ENCODE measurements at regions not wholly inside any gene's neighbourhood (a gene's known extent, or its start where the extent isn't known, plus 50 kb on each side); places are given as distances from the start of the nearest gene placed in this dataset.
"Not testable (repeated sequence)": the region's sequence is repeated elsewhere in the genome, so short reads cannot be mapped to it uniquely, and the experiment has no call there.

DNA sequence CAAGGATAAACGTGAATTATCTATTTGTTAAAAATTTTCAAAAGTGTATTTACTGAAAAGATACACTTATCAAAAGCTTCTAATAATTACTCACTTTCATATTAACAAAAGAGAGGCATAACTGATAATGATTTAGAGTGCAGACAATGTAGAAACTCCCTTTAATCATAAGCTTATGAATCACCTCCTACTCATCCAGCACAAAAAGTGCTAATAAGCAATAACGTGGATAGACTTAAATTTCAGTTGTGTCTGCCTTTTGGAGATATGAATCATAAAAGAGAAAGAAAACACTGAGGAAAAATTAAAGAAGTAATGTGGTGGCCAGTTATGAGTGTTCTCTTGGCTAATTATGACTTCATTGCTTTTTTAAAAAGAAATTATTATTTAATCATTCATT is 827.6 kb upstream of the B3GALT2 start:
- peak; percentile 97 for ATAC-seq (ENCODE audit: low read depth)
- TF ChIP-seq, protein P1, sequence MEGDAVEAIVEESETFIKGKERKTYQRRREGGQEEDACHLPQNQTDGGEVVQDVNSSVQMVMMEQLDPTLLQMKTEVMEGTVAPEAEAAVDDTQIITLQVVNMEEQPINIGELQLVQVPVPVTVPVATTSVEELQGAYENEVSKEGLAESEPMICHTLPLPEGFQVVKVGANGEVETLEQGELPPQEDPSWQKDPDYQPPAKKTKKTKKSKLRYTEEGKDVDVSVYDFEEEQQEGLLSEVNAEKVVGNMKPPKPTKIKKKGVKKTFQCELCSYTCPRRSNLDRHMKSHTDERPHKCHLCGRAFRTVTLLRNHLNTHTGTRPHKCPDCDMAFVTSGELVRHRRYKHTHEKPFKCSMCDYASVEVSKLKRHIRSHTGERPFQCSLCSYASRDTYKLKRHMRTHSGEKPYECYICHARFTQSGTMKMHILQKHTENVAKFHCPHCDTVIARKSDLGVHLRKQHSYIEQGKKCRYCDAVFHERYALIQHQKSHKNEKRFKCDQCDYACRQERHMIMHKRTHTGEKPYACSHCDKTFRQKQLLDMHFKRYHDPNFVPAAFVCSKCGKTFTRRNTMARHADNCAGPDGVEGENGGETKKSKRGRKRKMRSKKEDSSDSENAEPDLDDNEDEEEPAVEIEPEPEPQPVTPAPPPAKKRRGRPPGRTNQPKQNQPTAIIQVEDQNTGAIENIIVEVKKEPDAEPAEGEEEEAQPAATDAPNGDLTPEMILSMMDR (IDR thresholded peaks at IDR 0.05; ENCODE audit: poor library complexity, severe bottlenecking), result no peak
- peak overlapping the region; percentile 67 for H3K27ac ChIP-seq (ENCODE audit: poor library complexity, severe bottlenecking)
- H3K36me3 ChIP-seq (ENCODE audit: low read depth), result no peaks in the 10 kb centered on the region
- DNase-seq (ENCODE audit: low spot score), result no peak
- no peak overlapping the region for H3K4me3 ChIP-seq (ENCODE audit: severe bottlenecking)
- peaks cover 14% of the 10 kb centered on the region for H3K4me1 ChIP-seq (ENCODE audit: insufficient read depth, poor library complexity, severe bottlenecking)
- H3K9me3 ChIP-seq (ENCODE audit: severe bottlenecking), result no peaks in the 10 kb centered on the region
- no peaks in the 10 kb centered on the region for H3K27me3 ChIP-seq (ENCODE audit: insufficient read depth, poor library complexity, severe bottlenecking)

DNA sequence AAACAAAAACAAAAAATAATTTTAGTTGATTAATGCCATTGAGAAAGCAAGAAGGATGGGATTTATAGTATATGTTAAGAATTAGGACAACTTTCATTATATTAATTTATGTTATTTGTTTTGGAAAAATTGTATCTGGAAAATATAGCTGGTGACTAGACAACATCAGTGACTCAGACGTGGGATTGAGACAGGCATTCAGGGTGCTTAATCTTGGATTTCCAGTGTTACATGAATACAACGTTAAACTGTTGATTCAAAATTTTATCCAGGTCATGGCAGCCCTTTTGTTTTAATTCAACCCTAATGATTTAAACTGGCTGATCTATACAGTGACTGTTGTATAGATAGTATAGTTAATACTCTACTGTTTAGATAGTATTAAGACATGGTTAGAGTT is 827.1 kb upstream of the B3GALT2 start:
- H3K36me3 ChIP-seq (ENCODE audit: low read depth), result no peaks in the 10 kb centered on the region
- peak overlapping the region; percentile 67 for H3K27ac ChIP-seq (ENCODE audit: poor library complexity, severe bottlenecking)
- TF ChIP-seq, protein P1 (IDR thresholded peaks at IDR 0.05; ENCODE audit: poor library complexity, severe bottlenecking), result no peak
- no peak for DNase-seq (ENCODE audit: low spot score)
- peak; percentile 72 for ATAC-seq (ENCODE audit: low read depth)
- no peak overlapping the region for H3K4me3 ChIP-seq (ENCODE audit: severe bottlenecking)
- H3K9me3 ChIP-seq (ENCODE audit: severe bottlenecking), result no peaks in the 10 kb centered on the region
- peaks cover 14% of the 10 kb centered on the region for H3K4me1 ChIP-seq (ENCODE audit: insufficient read depth, poor library complexity, severe bottlenecking)
- no peaks in the 10 kb centered on the region for H3K27me3 ChIP-seq (ENCODE audit: insufficient read depth, poor library complexity, severe bottlenecking)

DNA sequence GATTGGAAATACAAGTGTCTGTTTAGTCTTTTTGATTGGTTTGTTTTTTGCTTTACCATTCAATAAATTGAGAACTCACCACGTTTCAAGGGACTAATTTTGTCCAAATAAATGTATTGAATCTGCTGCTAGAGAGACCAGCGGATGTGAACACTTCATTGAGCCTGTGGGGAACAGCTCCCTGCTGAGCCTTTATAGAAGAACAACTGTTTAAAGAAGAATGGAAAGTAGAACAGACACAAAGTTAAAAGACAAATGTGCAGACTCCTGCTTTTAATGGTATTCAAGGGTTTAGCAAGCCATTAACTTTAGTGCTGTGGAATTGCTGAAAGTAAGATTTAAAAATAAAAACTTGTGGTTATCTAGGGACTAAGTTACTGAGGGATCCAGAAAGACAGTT is 817.7 kb upstream of the B3GALT2 start:
- no peak for DNase-seq (ENCODE audit: low spot score)
- H3K9me3 ChIP-seq (ENCODE audit: severe bottlenecking), result no peaks in the 10 kb centered on the region
- H3K36me3 ChIP-seq (ENCODE audit: low read depth), result no peaks in the 10 kb centered on the region
- H3K4me1 ChIP-seq (ENCODE audit: insufficient read depth, poor library complexity, severe bottlenecking), result no peaks in the 10 kb centered on the region
- H3K27me3 ChIP-seq (ENCODE audit: insufficient read depth, poor library complexity, severe bottlenecking), result no peaks in the 10 kb centered on the region
- no peak for ATAC-seq (ENCODE audit: low read depth)
- TF ChIP-seq, protein P1 (IDR thresholded peaks at IDR 0.05; ENCODE audit: poor library complexity, severe bottlenecking), result no peak
- H3K27ac ChIP-seq (ENCODE audit: poor library complexity, severe bottlenecking), result no peak overlapping the region
- no peak overlapping the region for H3K4me3 ChIP-seq (ENCODE audit: severe bottlenecking)

DNA sequence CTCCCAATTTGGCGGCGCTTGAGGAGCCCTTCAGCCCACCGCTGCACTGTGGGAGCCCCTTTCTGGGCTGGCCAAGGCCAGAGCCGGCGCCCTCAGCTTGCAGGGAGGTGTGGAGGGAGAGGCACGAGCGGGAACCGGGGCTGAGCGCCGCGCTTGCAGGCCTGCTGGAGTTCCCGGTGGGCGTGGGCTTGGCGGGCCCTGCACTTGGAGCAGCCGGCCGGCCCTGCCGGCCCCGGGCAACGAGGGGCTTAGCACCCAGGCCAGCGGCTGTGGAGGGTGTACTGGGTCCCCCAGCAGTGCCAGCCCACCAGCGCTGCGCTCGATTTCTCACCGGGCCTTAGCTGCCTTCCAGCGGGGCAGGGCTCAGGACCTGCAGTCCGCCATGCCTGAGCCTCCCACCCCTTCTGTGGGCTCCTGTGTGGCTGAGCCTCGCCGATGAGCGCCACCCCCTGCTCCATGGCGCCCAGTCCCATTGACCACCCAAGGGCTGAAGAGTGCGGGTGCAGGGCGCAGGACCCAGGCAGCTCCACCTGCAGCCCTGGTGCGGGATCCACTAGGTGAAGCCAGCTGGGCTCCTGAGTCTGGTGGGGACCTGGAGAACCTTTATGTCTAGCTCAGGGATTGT is 815.4 kb upstream of the B3GALT2 start:
- H3K4me1 ChIP-seq (ENCODE audit: insufficient read depth, poor library complexity, severe bottlenecking); ATAC-seq (ENCODE audit: low read depth); H3K9me3 ChIP-seq (ENCODE audit: severe bottlenecking); H3K27me3 ChIP-seq (ENCODE audit: insufficient read depth, poor library complexity, severe bottlenecking); H3K27ac ChIP-seq (ENCODE audit: poor library complexity, severe bottlenecking); DNase-seq (ENCODE audit: low spot score); H3K4me3 ChIP-seq (ENCODE audit: severe bottlenecking); H3K36me3 ChIP-seq (ENCODE audit: low read depth): not testable (repeated sequence)

DNA sequence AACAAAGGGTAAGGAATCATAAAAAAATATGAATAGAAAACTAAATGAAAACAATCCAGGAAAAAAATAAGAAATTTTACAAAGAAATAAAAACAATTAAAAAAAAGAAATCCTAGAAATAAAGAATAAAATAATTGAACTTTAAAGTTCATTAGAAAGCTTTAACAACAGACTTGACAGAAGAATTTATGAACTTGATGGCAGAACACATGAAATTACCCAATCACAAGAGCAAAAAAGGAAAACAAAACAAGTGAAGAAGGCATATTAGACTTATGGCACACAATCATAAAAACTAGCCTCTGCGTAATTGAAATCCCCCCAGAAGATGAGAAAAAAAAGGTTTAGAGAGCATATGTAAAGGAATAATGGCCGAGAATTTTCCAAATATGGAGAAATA is 802.5 kb upstream of the B3GALT2 start:
- H3K4me1 ChIP-seq (ENCODE audit: insufficient read depth, poor library complexity, severe bottlenecking), result no peaks in the 10 kb centered on the region
- no peak overlapping the region for H3K27ac ChIP-seq (ENCODE audit: poor library complexity, severe bottlenecking)
- DNase-seq (ENCODE audit: low spot score) (no peak), ATAC-seq (ENCODE audit: low read depth) (no peak)
- peaks cover 5% of the 10 kb centered on the region for H3K9me3 ChIP-seq (ENCODE audit: severe bottlenecking)
- no peaks in the 10 kb centered on the region for H3K27me3 ChIP-seq (ENCODE audit: insufficient read depth, poor library complexity, severe bottlenecking)
- no peaks in the 10 kb centered on the region for H3K36me3 ChIP-seq (ENCODE audit: low read depth)
- no peak overlapping the region for H3K4me3 ChIP-seq (ENCODE audit: severe bottlenecking)
- TF ChIP-seq, protein P1 (IDR thresholded peaks at IDR 0.05; ENCODE audit: poor library complexity, severe bottlenecking), result no peak

Measured in RWPE2 (cell line).